GM19468 (cell line): ENCODE measurements at regions not wholly inside any gene's neighbourhood (a gene's known extent, or its start where the extent isn't known, plus 50 kb on each side); places are given as distances from the start of the nearest gene placed in this dataset.

Experiments used
- ATAC-seq: cut with Tn5 transposase; IDR thresholded peaks from one replicate; pipeline ENCODE4 v1.9.1; 2021; ENCODE audit warnings: mild to moderate bottlenecking, moderate library complexity, moderate number of reproducible peaks; ENCODE audit not compliant: unreplicated experiment; ENCODE audit errors: extremely low read depth

- ATAC-seq: no peak
Observed at GRCh38 chr2:167478196-167478595, 589.9 kb downstream of the XIRP2 start.

- no peak for ATAC-seq
Observed at GRCh38 chr2:167475791-167476190, 587.5 kb downstream of the XIRP2 start.

- peak; percentile 59 for ATAC-seq
Observed at GRCh38 chr2:167471734-167472133, 583.5 kb downstream of the XIRP2 start.

GRCh38 chr2:167471332-167471731, 583.1 kb downstream of the XIRP2 start:
- ATAC-seq: peak; percentile 26

- ATAC-seq: no peak
Observed at GRCh38 chr2:167462379-167462778, 574.1 kb downstream of the XIRP2 start.

- ATAC-seq: no peak
Observed at GRCh38 chr2:167454036-167454435, 565.8 kb downstream of the XIRP2 start.

GRCh38 chr2:167451496-167452289, 563.4 kb downstream of the XIRP2 start:
- no peak for ATAC-seq

GRCh38 chr2:167450364-167450763, 562.1 kb downstream of the XIRP2 start:
- ATAC-seq: no peak

- ATAC-seq: no peak
Observed at GRCh38 chr2:167440382-167440781, 552.1 kb downstream of the XIRP2 start.

- ATAC-seq: no peak
Observed at GRCh38 chr2:167438206-167438605, 549.9 kb downstream of the XIRP2 start.

- no peak for ATAC-seq
Observed at GRCh38 chr2:167431949-167432348, 543.7 kb downstream of the XIRP2 start.

GRCh38 chr2:167430447-167430846, 542.2 kb downstream of the XIRP2 start:
- no peak for ATAC-seq

GRCh38 chr2:167424803-167425755, 536.8 kb downstream of the XIRP2 start:
- ATAC-seq: no peak

- ATAC-seq: no peak
Observed at GRCh38 chr2:167424221-167424620, 535.9 kb downstream of the XIRP2 start.

- ATAC-seq: no peak
Observed at GRCh38 chr2:167423731-167424130, 535.5 kb downstream of the XIRP2 start.

- ATAC-seq: no peak
Observed at GRCh38 chr2:167420211-167420610, 531.9 kb downstream of the XIRP2 start.

- no peak for ATAC-seq
Observed at GRCh38 chr2:167415068-167415467, 526.8 kb downstream of the XIRP2 start.

GRCh38 chr2:167411367-167411766, 523.1 kb downstream of the XIRP2 start:
- ATAC-seq: no peak

- no peak for ATAC-seq
Observed at GRCh38 chr2:167406558-167406957, 518.3 kb downstream of the XIRP2 start.

GRCh38 chr2:167404627-167405284, 516.5 kb downstream of the XIRP2 start:
- ATAC-seq: no peak

GRCh38 chr2:167401309-167401708, 513.0 kb downstream of the XIRP2 start:
- no peak for ATAC-seq
